EH (cell line): ENCODE measurements at regions not wholly inside any gene's neighbourhood (a gene's known extent, or its start where the extent isn't known, plus 50 kb on each side); places are given as distances from the start of the nearest gene placed in this dataset.
"Not testable (repeated sequence)": the region's sequence is repeated elsewhere in the genome, so short reads cannot be mapped to it uniquely, and the experiment has no call there.

Experiments used
- DNase-seq: peaks from one replicate; pipeline ENCODE4 v3.0.0-alpha.2; 2015; ENCODE audit warnings: low read depth

- no peak for DNase-seq
Observed at GRCh38 chrX:95974890-95975289, 709.8 kb upstream of the DIAPH2 start.

DNA sequence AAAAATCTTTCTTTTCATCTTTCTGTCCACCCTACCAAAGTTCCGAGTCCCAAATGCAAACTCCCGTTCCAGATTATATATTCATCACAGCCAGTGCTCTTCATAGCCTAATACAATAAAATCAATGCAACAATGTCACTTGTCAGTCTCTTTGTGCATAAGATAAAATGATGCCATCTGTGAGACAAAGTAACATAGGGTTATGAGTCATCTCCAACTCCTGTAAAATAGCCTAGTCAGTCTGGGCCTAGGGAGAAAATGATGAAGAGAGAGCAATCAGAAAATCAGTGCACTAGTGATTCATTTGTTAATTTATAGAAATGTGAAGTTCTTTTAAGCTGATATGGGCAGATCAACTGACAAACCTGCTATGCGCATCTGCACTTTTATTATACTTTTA is 689.1 kb upstream of the DIAPH2 start:
- no peak for DNase-seq

- no peak for DNase-seq
Observed at GRCh38 chrX:95996294-95996693, 688.3 kb upstream of the DIAPH2 start.

DNA sequence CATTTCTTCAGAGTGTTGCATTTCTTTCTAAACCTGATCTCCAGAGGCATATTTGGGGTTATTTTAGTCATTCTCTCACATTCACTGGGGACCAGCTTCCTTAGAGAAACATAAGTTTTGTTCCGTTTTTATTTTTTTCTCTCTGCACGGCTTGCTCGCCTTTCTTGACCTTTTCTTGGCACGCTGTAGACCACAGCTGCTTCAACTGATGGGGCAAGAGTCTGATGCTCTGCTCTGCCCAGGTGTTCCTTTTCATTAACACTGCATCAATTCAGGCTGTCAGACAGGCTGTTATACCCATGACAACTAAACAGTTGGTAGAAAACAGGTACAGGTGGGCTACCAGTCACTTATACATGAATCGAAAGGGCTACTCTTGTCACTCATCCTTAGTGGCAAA is 682.2 kb upstream of the DIAPH2 start:
- no peak for DNase-seq

DNA sequence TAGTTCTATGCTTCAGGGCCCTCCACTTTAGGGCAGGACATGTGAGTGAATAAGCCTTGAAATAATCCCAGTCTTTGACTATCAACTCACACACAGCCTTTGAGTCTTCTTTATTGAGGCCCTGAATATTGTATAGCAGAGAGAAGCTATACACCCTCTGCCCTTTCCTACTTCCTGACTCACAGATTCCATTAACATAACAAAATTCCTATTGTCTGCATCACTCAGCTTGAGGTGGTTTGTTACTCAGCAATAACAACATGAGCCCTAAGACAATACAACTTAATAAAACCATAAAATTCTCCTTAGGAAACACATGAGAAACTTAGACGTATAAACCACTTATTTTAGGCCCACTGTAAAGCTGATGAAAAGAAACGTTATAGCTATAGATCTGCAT is 680.3 kb upstream of the DIAPH2 start:
- peak; percentile 0 for DNase-seq

GRCh38 chrX:96006281-96006680 is 678.4 kb upstream of the DIAPH2 start:
- no peak for DNase-seq

- no peak for DNase-seq
Observed at GRCh38 chrX:96027407-96027806, 657.2 kb upstream of the DIAPH2 start.

- no peak for DNase-seq
Observed at GRCh38 chrX:96052078-96052477, 632.6 kb upstream of the DIAPH2 start.

- DNase-seq = no peak
Observed at GRCh38 chrX:96081891-96082290, 602.8 kb upstream of the DIAPH2 start.

DNA sequence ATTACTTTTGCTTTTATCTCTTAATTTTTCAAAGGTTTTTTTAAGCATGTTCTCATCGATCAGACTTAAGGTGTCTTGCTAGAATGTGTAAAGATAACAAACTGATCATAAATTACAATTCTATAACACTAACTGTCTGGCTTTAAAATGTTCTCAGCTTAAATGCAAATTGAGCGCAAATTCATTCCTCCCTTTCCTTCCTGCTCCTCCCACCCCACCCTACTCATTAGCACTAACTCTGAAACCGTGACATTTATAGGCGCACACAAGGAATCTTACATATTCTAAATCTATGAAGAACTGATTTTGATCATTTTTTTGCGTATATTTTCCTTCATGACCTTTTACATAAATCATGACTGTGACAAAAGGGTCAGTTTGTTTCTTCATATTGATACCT is 590.0 kb upstream of the DIAPH2 start:
- no peak for DNase-seq

- no peak for DNase-seq
Observed at GRCh38 chrX:96098471-96098870, 586.2 kb upstream of the DIAPH2 start.

- no peak for DNase-seq
Observed at GRCh38 chrX:96102997-96103396, 581.6 kb upstream of the DIAPH2 start.

GRCh38 chrX:96112689-96113088 is 572.0 kb upstream of the DIAPH2 start:
- DNase-seq = no peak

DNA sequence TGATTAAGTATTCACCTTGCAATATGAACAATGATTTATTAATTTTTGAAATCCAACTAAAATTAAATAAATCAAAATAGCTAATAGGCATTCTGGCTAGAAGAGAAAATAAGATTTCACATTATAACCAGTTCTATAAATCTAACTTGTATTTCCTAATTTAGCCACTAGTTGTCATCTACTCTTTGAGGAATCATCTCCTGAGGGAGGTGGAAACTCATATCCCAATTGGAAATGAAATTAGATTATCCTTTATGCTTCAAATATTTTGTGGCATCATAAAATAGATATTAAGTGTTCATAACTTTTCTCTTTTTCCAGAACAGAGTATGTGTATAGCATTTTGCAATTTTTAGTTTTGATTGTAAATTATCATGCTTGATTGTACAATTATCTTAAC is 558.5 kb upstream of the DIAPH2 start:
- no peak for DNase-seq

DNA sequence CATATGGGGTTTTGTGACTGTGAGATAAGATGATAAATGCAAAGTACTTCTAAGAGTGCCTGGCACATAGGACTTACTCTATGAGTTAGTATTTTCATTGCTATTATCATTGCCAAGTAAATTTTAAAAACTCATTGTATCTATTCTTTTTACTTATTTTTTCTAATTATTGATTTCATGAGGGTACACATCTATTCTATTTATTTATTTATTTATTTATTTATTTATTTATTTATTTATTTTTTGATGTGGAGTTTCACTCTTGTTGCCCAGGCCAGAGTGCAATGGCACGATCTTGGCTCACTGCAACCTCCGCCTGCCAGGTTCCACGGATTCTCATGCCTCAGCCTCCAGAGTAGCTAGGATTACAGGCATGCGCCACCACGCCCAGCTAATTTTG is 556.6 kb upstream of the DIAPH2 start:
- DNase-seq = not testable (repeated sequence)

GRCh38 chrX:96140796-96141195 is 543.8 kb upstream of the DIAPH2 start:
- DNase-seq = no peak

DNA sequence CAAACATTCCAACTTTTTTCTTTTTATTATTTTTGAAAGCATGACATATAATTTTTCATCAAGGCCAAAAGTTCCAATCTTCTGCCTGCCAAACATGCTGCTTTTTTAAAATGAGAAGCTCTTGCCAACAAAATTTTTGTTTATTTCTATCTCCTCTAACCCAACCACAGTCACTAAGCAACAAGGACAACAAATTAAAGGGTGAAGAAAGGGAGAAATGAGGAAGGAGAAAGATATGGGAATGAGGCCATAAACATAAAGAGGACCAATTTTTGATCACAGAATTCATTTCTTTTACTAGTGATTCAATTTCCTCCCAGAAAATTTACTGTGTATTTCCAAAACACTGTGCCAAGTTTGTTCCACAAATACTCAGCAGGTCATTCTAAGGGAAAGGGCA is 537.0 kb upstream of the DIAPH2 start:
- no peak for DNase-seq

GRCh38 chrX:96170626-96171025 is 514.0 kb upstream of the DIAPH2 start:
- DNase-seq = no peak

GRCh38 chrX:96176921-96177320 is 507.7 kb upstream of the DIAPH2 start:
- DNase-seq = no peak

DNA sequence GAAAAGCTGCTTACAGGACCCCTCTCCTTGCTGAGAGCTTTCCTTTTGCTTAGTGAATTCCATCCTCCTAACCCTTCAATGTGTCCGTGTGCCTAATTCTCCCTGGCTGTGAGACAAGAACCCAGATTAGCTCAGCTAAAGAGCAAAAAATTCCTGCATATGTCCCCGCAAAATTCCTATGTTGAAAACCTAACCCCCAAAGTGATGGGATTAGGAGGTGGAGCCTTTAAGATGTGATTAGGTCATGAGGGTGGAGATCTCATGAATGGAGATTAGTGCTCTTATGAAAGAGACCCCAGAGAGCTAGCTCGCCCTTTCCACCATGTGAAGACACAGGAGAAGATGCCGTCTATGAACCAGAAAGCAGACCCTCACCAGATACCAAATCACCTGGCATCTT is 503.0 kb upstream of the DIAPH2 start:
- no peak for DNase-seq

DNA sequence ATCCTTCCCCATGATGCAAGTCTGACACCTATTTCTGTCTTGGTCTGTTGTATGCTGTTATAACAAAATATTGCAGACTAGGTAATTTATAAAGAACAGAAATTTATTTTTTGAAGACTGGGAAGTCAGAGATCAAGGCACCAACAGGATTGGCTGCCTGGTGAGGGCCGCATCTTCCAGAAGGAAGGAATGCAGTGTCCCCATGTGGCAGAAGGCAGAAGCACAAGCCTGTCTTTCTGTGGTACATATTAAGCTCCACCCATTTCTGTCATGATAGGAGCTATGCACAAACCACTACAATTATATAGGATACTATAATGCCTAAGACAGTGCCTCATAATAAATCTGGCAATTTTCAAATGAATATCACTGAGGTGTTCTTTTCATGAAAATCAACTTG is 502.3 kb upstream of the DIAPH2 start:
- DNase-seq = peak; percentile 6

DNA sequence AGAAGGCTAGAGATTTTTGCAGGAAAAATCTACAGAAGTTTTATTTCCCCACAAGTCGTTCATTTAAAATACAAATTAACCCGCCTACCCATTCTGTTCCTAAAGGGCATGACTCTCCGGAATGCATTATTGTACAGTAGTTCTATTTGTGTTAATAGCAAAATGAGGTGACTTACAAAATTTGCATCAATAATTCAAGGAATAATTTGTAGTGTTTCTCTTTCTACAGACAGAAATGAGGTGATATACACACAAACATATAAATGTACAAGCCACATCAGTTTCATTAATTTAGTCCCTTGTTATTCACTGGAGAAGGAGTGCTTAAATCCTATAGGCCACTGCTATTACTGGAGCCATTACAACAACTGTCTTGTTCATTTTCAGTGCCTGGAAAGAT is 501.3 kb upstream of the DIAPH2 start:
- no peak for DNase-seq

DNA sequence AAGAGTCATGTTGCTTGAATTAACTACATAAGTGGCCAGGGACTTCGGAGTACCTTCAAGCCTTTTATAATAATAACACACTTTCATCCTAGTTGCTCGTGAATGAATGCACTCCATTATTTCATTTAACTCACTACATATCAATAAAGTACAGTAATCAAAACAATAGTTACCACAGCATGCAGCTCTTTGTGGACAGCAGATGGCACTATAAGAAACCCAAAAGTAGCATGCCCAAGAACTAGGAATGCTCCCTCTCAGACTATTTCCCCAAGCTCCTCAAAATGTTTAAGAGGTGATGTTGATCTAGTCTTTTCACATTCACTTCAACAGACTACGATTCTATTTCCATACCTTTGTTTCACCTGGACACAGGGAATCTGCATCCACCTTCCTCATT is 500.8 kb upstream of the DIAPH2 start:
- peak; percentile 1 for DNase-seq

GRCh38 chrX:96204928-96205327 is 479.7 kb upstream of the DIAPH2 start:
- DNase-seq = no peak

GRCh38 chrX:96211953-96212352 is 472.7 kb upstream of the DIAPH2 start:
- DNase-seq = no peak
